ENCODE measurements at regions not wholly inside any gene's neighbourhood (a gene's known extent, or its start where the extent isn't known, plus 50 kb on each side); places are given as distances from the start of the nearest gene placed in this dataset.

DNA sequence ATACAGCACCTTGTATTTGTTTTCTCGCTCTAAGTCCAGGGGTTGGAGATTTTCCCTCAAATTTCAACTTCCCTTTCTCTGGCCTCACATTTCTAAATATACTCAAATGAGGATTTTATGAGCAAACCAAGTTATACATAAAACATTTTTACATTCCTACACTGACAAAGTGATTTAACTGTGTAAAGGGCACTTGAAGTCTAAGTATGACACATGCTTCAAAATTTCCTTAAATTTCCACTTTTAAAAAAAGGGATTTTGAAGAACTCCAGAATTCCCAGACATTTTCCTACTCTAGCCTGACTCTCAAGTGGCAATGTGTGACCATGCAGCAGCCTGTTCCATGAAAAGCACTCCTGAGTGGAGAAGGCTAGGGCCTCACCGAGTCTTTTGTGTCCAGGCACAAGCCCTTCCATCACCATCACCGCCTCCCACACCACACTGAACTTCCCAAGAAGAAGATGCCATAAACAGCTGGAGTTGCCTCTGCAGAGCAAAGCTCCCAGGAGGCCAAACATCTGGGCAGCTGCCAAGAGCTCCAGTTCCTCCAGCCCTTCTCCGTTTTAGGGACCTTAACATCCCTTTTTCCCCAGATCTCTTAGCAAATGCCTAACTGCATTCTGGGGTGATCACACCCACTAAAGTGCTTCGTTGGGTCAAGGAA is 68.9 kb downstream of the NCR2 start:
- DNase-seq = no peak

DNA sequence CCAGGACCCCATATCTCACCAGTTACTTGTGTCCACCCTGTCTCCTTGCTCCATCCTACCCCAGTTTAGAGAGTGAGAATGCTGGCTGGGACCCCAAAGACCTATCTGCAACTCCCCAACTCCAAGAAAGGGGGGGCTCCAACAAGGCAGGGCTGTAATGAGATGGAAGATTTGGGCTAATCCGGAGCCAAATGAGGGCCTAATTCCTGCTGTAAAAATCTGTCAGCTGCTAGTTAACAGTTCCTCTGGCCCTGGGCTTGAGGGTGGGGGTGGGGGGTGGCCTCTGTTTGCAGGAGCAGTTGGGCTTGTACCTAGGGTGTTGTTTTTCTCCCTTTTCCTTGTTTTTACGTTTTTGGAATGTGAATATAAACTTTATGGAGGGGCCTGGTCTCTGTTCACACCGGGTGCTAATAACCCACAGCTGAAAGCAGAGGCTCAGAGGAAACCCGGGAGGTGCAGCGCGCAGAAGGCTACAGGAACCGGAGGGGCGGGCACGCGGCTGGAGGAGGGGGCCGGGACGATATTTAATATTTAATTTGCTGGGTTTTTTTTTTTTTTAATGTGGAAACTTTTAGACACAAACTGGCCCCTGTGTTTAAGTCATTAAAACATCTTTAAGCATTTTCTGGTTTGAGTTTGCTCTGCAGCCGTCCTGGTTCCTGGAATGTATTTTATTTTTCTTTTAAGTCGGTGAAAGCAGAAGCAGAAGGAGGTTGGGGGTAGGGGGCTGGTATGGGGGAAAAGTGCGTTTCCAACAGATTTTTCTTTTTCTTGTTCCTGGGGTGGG is 70.7 kb downstream of the NCR2 start:
- no peak for DNase-seq

DNA sequence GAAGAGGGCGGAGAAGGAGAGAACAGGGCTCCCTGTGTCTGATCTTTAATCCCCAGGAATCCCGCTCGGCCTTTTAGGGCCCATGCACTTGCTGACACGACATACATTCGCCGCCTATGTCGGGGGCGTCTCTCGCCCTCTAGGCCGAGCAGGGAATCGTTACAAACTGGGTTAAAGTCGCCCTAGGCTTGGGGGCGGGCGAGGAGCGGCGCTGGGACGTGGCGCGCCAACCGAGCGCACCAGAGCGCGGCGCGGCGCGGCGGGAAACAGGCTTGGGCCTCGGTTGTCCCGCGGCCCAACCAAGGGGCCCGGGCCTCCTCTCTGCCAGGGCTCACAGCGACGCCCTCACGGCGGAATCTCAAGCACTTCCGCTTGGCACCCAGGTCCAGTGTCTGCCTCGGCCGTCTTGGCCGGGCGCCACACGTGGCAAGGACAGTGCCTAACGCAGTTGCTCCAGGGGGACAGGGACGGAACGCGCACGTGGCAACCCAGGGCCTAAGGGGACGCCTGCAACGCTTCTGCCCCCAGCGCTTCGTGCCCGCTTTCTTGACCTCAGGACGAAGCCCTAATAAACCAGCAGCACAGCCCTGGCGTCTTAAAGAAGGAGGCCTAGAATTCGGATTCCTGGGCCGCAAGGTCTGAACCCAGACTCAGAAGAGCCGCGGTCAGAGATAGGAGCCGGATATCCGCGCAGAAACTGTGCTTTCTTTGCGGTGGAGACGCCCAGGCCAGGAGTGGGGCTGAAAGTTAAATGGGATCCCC is 71.5 kb downstream of the NCR2 start:
- no peak for DNase-seq

DNA sequence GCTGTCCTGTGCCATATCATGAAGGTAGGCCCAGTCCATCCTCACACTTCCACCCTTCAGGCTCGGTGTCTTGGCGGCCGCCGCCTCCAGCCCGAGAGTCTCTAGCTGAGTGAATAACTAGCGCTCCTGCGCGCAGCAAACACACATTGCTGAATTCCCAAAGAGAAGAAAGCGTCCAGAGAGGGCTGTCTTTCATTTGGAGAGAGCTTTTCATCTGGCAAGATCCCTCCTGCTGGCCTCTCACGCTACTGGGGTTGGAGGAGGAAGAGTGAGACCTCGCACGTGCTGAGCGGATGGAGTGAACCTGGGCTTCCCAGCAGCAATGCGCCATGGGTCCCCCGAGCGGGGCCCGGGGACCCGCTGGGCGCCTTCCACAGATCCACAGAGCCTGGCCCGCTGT is 73.2 kb downstream of the NCR2 start:
- DNase-seq = no peak

DNA sequence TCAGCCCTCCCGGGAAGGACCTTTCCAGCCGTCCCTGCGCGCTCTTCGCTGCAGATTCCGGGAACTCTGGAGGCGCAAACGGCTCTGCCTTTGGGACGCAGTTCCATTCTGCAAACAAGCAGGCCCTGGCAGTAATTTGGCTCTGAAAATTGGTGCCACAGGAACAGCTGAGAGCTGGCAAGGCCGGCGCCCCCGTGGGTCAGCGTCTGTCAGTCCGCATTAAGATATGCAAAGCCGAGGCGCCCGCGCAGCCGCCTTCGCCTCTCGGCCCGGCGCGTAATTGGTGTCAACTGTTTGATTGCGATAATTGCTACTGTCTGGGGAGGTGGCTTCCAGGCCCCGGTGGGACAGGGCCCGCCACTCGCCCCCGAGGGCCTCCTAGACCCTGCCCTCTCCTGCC is 73.6 kb downstream of the NCR2 start:
- no peak for DNase-seq

DNA sequence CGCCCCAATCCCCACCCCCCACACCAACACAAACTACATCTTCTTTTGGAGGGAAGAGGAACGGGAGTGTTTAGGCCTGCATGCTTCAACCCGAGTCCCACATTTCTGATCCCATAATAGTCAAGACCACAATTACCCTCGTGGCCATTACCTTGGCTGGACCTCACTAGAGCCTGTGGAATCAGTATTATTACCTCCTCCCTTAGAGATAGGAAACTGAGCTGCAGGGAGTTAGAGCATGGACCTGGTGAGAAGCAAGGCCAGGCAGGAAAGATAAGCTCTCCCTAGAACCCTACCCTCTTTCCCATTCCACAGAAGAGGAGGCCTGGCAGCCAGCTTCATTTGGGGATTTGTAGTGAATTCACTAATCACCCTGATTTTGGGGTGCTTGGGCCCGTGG is 74.1 kb downstream of the NCR2 start:
- DNase-seq = no peak

DNA sequence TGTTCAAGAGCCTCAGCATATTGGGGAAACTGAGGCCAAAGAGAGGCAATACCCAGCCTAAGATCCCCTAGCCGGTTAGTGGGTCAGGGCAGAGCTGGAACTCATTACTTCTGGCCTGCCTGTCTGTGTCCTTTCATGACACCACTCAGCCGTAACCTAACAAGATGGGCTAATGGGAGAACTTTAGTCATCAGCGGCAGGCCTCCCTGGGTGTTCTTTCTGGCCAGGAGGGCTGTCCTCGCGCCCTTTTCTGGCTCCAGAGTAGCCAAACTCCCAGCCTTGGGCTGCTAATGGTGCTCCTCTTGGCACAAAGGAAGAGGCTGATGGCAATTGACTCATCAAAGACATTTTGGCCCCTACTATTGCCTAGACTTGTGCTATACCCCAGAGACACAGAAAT is 76.6 kb downstream of the NCR2 start:
- DNase-seq = no peak

DNA sequence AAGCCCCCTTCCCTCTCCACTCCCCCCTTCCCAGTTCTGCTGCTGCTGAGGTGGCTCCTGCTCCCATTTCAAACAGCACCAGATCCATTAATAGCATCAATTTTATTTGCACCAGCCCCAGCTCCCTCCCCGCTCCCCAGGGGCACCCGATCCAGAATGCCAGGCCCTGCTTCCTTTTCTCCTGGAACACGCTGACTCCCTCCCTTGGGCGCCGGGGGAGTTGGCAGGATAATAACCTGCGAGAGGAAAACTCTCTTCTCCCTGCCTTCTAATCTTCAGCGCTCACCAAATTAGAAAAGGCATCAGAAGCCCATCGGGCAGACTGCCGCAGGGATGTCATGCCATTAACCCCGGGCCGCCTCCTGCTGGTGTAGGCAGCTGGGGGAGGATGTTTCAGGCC is 77.8 kb downstream of the NCR2 start:
- DNase-seq = no peak

DNA sequence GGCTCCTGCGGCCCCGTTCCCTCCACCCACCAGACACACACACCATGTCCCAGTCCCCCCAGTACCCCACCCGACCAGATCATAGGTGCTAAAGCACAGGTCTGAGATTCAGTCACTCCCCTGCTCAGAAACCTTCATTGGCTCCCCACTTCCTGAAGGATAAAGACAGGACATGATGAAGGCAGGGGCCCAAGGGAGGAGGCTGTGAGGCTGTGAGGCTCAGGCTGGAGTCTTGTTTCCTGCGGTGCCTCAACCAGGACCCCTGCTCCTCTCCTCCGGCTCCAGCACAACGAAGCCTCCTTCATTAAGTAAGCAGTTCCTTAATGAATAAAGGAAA is 81.1 kb downstream of the NCR2 start:
- no peak for DNase-seq

DNA sequence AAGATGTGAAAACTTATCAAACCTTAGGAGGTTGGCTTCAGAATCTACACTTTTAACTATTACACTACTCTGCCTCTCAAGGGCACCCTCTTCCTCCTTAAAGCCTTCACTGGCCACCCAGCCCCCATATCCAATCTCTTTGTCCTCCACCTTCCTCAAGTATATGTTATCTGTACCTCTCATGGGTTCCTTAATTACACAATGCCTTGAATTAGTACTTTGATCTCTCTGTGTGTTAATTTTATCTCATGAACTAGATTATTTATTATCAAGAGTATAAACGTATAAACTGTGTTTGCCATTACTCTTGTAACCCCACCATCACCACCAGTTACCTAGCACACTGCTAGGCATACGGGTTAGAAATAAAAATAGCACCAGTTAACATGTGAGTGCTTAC is 83.3 kb downstream of the NCR2 start:
- no peak for DNase-seq

DNA sequence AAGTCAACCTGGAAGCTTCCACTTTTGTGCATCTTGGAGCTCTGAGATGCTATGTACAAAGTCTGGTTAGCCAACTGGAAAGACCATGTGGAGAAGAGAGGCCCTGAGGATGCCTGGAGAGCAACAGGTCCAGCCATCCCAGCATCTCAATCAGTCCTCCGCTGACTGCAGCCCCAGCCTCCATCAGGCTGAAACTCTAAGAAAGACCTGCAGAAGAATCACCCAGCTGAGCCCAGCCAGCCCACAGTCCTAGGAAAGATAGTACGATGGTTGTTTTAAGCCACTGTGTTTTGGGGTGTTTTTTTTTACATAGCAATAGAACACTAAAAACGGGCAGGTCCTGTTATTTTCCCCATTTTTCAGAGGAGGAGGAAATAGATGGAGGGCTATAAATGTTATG is 84.0 kb downstream of the NCR2 start:
- DNase-seq = no peak

DNA sequence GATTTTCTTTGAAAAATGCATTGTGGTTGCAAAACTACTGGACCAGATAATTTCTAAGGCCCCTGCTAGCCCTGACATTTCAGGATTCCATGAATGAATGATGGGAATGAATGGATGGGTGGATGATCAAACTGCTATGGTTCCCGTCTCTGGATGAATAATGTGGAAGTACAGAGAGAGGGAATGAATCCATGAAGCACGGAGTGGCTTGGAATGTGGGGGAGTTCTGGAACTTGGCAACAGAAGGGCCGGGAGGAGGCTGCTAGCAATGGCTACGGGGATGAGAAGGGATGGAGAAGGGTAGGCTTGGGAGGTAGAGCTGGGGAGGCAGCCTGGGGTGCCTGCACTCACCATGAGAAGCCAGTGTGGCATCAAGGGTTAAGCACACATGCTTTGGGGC is 84.8 kb downstream of the NCR2 start:
- DNase-seq = no peak

DNA sequence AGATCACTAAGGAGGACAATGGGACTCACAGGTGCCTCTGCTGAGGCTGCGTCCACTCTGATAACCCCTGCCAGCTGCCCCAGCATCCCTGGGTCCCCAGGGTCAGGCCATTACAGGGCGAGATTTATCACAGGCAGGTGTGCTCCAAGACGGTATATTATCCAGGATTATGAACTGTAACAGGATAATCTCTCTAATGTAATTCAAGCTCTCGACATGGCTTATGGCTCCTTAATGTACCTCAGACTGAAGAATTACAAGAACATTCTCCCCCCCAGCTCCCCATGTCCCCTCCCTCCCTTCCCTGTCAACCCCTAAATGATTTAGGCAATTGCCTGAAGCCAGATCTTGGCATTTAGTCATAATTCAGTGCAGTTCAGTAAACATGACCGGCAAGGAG is 86.8 kb downstream of the NCR2 start:
- no peak for DNase-seq

DNA sequence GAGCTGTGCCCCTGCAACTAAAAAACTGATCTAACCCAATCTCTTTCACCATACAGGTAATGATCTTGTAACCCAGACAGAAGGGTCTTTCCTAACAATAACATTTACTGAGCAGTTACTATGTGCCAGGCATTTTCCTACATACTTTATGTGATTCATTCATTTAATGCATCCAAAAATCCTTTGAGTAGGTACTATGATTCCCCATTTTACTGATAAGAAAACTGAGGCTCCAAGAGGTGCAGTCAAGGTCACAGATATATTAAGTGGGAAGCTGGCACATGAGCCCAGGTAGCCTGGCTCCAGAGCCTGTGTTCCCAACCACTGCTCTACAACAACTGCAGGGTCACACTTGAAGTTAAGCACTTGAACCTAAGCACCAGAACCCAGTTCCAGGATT is 87.6 kb downstream of the NCR2 start:
- DNase-seq = no peak

DNA sequence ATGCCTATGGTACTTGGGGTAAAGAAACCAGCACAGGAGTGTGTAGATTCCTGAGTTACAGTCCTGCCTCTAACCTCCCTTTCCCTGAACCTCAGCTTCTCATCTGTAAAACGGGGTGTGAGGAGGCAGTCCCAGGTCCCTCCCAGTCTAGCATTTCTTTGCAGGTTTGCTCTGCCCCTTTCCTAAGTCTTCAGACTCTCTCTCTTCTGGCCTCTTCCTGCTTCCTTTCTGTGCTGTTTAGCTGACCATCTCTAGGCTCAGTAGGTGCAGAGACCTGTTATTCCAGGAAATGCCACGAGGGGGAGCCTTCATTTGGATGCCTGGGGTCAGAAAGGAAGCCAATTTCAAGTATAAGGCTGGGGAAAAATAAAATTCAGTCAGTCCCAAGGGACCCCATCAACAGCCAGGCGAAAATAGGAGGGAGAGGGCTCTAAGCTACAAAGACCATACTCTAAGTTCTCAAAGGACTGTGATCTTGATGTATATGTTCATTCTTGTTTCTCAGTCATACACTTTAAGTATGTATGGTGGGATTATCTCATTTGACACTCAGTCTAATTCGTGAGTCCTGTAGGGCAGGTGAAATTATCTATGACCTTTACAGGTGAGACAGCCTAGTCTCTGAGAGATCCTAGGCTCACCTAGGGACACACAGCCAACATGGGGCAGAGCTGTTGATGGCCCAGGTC is 89.1 kb downstream of the NCR2 start:
- peak; percentile 94 for DNase-seq

DNA sequence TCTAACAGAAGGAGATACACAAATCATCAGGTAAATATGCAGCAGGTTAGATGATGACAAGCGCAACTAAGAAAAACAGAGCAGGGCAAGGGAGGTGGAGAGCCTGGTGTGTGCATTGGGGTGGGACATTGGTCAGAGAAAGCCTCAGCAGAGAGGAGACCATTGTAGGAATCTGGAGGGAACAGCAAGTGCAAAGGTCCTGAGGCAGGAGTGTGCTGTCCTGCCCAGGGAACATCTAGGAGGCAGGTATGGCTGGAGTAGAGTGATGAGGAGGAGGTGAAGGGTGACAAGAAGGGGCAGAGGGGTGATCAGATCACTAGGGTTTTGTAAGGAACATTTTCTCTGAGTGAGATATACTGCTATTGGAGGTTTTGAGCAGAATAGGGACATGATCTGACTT is 90.1 kb downstream of the NCR2 start:
- no peak for DNase-seq

DNA sequence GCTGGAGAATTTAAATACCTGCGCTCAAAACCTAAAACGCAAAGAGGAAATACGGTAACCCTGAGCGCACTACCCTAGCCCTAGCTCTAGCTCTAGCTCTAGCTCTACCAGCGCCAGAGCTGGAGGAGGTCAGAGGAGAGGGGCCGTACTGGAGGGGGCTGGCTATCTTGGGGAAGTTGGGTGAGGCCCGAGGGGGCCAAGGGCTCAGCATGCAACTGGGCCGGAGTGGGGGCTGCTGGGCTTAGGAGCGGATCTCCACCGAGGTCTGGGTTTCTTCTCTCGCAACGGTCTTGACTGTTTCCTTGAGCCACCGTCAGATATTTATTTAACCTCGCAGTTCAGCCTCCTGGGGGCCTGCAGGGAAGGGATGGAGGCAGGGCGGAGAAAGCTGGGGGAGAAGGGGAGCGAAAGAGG is 91.0 kb downstream of the NCR2 start:
- DNase-seq = no peak

DNA sequence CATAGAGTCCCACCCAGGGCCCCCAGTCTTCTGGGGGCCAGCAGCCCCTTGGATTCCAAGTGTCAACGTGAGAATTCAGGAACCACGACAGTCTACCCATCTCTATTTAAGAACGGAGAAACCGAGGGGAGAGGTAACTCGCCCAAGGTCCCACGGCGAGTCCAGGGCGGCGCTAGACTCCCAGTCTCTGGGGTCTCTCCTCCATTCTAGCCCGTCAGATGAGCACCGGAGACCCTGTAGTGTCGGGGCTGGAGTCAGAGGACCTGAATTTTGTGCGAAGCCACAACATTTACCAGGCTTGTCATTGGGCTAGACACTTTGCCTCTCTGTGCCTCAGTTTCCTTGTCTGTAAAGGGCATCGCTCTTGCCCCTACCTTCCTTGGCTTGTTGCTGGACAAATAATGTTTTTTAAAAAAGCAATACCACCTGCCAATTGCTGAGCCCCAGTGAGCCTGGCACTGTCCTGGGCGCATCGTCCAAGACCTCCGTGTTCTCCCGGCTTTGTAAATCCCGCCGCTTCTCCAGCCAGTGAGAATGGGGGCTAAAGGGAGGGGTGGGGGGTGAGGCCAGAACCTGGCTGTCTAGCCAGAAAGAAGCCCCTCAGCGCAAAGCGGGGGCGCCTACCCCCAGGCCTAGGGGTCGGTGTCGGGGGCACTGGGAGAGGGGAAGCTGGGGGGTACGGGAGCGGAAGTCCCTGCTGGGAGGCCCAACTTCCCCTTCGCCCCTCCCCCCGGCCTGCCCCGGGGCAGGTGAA is 91.7 kb downstream of the NCR2 start:
- DNase-seq = no peak

DNA sequence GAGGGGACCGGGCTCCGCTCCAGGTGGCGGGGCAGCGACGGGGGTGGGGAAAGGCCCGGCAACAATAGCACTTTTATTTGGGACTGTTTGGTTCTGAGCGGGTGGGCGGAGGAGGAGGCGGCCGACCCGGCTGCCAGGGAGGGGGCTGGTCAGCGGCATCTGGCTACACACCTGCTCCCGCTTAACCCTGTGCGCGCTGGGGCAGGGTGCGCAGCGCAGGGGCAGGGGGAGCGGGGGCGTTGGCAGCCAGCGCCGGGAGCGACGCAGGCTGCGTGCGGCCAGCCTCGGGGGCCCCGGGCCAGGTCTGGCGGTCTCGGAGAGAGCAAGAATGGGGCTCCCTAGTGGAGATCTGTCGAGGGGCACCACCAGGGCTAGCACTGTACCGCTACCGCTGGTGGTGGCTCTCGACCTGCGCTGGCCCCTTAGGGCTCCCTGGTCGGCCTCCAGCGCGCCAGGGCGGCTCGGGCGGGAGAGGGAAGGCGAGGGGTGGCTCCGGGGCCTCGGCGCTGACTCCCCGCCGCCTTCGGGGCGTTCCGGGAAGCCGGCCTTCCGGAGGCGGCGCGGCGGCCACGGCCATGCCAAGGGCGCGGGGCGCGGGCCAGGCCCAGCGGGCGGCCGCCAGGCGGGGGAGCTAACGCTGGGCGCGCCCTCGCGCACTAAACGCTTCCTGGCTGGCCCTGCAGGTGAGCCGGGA is 92.4 kb downstream of the NCR2 start:
- peak; percentile 35 for DNase-seq

DNA sequence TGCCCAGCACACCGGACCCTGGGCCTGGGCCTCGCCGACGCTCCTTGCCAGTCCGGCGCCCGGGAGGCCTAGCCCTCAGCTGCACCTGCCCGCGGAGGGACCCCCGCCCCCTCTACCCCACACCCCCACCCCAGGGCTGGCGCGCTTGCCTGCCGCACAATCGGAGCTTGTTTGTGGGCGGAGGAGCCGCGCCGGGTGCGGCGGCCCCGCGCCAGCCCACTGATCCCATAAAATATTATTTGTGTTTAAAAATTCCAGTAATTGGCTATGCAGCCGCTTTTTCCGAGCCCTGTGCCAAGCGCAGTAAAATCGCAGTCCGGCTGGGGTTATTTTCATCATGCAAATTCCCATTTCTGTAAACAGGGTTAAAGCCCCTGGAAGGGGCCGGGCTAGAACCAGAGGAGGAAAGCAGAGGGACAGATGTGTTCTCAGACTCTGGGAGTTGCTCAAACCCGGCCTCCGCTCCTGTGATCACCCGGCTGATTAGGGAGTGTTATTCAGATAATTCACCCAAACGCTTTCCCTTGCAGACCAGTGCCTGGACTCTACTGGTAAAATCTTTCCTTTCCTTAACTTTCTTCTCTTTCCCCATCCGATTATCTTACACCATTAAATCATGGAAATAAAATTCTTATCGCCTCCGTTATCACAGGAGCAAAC is 93.1 kb downstream of the NCR2 start:
- DNase-seq = no peak

DNA sequence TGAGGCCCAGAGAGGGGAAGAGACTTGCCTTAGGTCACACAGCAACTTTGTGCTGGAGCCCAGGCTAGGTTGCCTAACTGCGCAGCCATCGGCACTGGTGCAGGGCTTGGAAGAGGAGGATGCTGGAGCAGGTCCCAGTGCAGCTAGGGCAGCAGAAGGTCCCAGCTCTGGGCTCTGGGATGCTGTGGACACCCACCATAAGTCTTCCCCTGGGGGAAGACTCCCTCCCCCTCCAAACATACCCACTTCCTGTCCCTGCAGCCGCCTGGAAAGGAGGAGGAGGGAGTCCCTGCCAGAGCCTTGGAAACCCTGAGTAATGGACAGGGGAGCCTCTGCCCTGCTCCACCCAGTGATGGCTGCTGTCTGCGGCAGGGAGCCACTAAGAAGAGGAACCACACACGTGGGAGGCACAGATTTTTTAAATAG is 93.6 kb downstream of the NCR2 start:
- peak; percentile 64 for DNase-seq
